Testis (tissue), 2 donors: ENCODE measurements at regions not wholly inside any gene's neighbourhood (a gene's known extent, or its start where the extent isn't known, plus 50 kb on each side); places are given as distances from the start of the nearest gene placed in this dataset.

ENCODE experiments used
- CTCF ChIP-seq, 3 experiments: fragments of 450-650 bp in 2 of 3; fragments of 200-600 bp in 1 of 3; sonication (generic) in 1 of 3; IDR thresholded peaks; one replicate each; pipeline ENCODE4 v1.5.1; 2016 to 2019; ENCODE audit warnings: antibody characterized with exemption in 3 of 3, mild to moderate bottlenecking in 2 of 3, moderate library complexity in 1 of 3
- POLR2A ChIP-seq: fragments of 450-650 bp; IDR thresholded peaks from one replicate; pipeline ENCODE4 v1.6.1; 2017; ENCODE audit warnings: antibody characterized with exemption, mild to moderate bottlenecking, moderate library complexity

- TF ChIP-seq CTCF (IDR thresholded peaks at IDR 0.05) (no peak), POLR2A (no peak)
These were observed 183.1 kb upstream of the GIMD1 start for GRCh38 chr4:106551724-106552123.
